ENCODE measurements at regions not wholly inside any gene's neighbourhood (a gene's known extent, or its start where the extent isn't known, plus 50 kb on each side); places are given as distances from the start of the nearest gene placed in this dataset.

- TF ChIP-seq CTCF (tag by site-specific recombination; IDR thresholded peaks at IDR 0.05), result no peak
- no peak for TF ChIP-seq ZNF175 (tag by site-specific recombination; IDR thresholded peaks at IDR 0.05)
- TF ChIP-seq BCL6B (tag by site-specific recombination; IDR thresholded peaks at IDR 0.05), result no peak
- TF ChIP-seq ZBTB11 (tag by site-specific recombination; conservative IDR thresholded peaks at IDR 0.05; ENCODE audit: low read depth), result no peak
- no peak for TF ChIP-seq ZNF704 (tag by site-specific recombination; IDR thresholded peaks at IDR 0.05)
- no peak for TF ChIP-seq ZNF701 (tag by site-specific recombination; IDR thresholded peaks at IDR 0.05)
- TF ChIP-seq ZNF785 (tag by site-specific recombination; IDR thresholded peaks at IDR 0.05), result no peak
- no peak for TF ChIP-seq ZNF23 (tag by site-specific recombination; IDR thresholded peaks at IDR 0.05; ENCODE audit: borderline replicate concordance)
- TF ChIP-seq HOXA7 (CRISPR knock-in tag; IDR thresholded peaks at IDR 0.05; ENCODE audit: borderline replicate concordance), result no peak
- TF ChIP-seq ZNF416 (tag by site-specific recombination; IDR thresholded peaks at IDR 0.05), result no peak
- no peak for TF ChIP-seq ZNF624 (tag by site-specific recombination; IDR thresholded peaks at IDR 0.05)
- TF ChIP-seq, protein P1, sequence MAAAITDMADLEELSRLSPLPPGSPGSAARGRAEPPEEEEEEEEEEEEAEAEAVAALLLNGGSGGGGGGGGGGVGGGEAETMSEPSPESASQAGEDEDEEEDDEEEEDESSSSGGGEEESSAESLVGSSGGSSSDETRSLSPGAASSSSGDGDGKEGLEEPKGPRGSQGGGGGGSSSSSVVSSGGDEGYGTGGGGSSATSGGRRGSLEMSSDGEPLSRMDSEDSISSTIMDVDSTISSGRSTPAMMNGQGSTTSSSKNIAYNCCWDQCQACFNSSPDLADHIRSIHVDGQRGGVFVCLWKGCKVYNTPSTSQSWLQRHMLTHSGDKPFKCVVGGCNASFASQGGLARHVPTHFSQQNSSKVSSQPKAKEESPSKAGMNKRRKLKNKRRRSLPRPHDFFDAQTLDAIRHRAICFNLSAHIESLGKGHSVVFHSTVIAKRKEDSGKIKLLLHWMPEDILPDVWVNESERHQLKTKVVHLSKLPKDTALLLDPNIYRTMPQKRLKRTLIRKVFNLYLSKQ (tag by site-specific recombination; IDR thresholded peaks at IDR 0.05; ENCODE audit: borderline replicate concordance), result no peak
- no peak for TF ChIP-seq ZNF530 (tag by site-specific recombination; IDR thresholded peaks at IDR 0.05; ENCODE audit: low read depth)
- TF ChIP-seq, protein P2, sequence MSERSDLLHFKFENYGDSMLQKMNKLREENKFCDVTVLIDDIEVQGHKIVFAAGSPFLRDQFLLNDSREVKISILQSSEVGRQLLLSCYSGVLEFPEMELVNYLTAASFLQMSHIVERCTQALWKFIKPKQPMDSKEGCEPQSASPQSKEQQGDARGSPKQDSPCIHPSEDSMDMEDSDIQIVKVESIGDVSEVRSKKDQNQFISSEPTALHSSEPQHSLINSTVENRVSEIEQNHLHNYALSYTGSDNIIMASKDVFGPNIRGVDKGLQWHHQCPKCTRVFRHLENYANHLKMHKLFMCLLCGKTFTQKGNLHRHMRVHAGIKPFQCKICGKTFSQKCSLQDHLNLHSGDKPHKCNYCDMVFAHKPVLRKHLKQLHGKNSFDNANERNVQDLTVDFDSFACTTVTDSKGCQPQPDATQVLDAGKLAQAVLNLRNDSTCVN (tag by site-specific recombination; optimal IDR thresholded peaks at IDR 0.05), result no peak
Measured at GRCh38 chr2:67065046-67065445, 332.1 kb upstream of the ETAA1 start.
